Kidney (tissue), 13 donors: ENCODE measurements at regions not wholly inside any gene's neighbourhood (a gene's known extent, or its start where the extent isn't known, plus 50 kb on each side); places are given as distances from the start of the nearest gene placed in this dataset.

Experiments
- DNase-seq, 5 donors: peaks; one replicate each; pipeline ENCODE4 v3.0.0-alpha.2; 2013 to 2020
- FAIRE-seq: peaks from 2 replicates; lab custom pipeline; 2012; peaks lifted over from hg19 to GRCh38; lab: Jason Lieb, UNC
- H3K27ac ChIP-seq, 2 donors: one replicate each; pipeline ENCODE4 v1.7.0; 2013; ENCODE audit warnings: low read depth in 2 of 2, low read length in 2 of 2, inconsistent platforms in 1 of 2
- H3K27me3 ChIP-seq: one replicate; pipeline ENCODE4 v1.7.1; 2013; ENCODE audit warnings: low read length, inconsistent platforms; ENCODE audit not compliant: control insufficient read depth, insufficient read depth
- H3K36me3 ChIP-seq, 3 donors: one replicate each; pipeline versions ENCODE4 v1.7.0 to v1.7.1; 2013; ENCODE audit warnings: low read length in 3 of 3, control low read depth in 1 of 3, inconsistent platforms in 1 of 3; ENCODE audit not compliant: insufficient read depth in 3 of 3, control insufficient read depth in 2 of 3
- H3K4me1 ChIP-seq, 3 donors: one replicate each; pipeline versions ENCODE4 v1.7.0 to v1.7.1; 2013; ENCODE audit warnings: low read length in 3 of 3, inconsistent platforms in 1 of 3, low read depth in 1 of 3; ENCODE audit not compliant: control insufficient read depth in 2 of 3, insufficient read depth in 2 of 3
- H3K4me3 ChIP-seq, 3 donors: one replicate each; pipeline versions ENCODE4 v1.7.0 to v1.8.1; 2013; ENCODE audit warnings: low read length in 3 of 3, control low read depth in 1 of 3, inconsistent platforms in 1 of 3
- H3K9ac ChIP-seq, 3 donors: one replicate each; pipeline versions ENCODE4 v1.7.0 to v1.7.1; 2013; ENCODE audit warnings: low read length in 3 of 3, control low read depth in 1 of 3, inconsistent platforms in 1 of 3
- H3K9me3 ChIP-seq, 3 donors: one replicate each; pipeline versions ENCODE4 v1.7.0 to v1.7.1; 2013; ENCODE audit warnings: low read length in 3 of 3, control low read depth in 1 of 3, inconsistent platforms in 1 of 3; ENCODE audit not compliant: control insufficient read depth in 2 of 3, insufficient read depth in 1 of 3
- CTCF ChIP-seq: IDR thresholded peaks from 3 replicates; pipeline ENCODE4 v1.5.1; 2012; ENCODE audit warnings: mild to moderate bottlenecking, moderate library complexity, borderline replicate concordance; ENCODE audit not compliant: insufficient read depth; ENCODE audit errors: extremely low read depth
- intact Hi-C: fragments of 100-400 bp; cut with DNase I; formaldehyde crosslinking; loops from one replicate; pipeline ENCODE4 v1.11.1; 2022
- donor health status: control.
- donor health status: control.
- donor health status: control.
- donor health status: control.
- donor health status: control.
- donor health status: DM: yes; HTN: yes; CAD: no.
- donor health status: Normal renal cell carcinoma (clear cell type).

GRCh38 chr5:38656568-38656967 lies 100.1 kb upstream of the LIFR start:
- no peak for FAIRE-seq
- Histone ChIP-seq H3K9ac (no peak overlapping the region), H3K27ac (no peak overlapping the region), H3K36me3 (no peaks in the 10 kb centered on the region), H3K9me3 (no peaks in the 10 kb centered on the region), H3K27me3 (no peaks in the 10 kb centered on the region), H3K4me3 (no peak overlapping the region), H3K4me1 (no peaks in the 10 kb centered on the region)
- DNase-seq = no peak
- no peak for TF ChIP-seq CTCF
- intact Hi-C loops = no loop called here

- no peak for TF ChIP-seq CTCF
- no peaks in the 10 kb centered on the region for H3K4me1 ChIP-seq
- H3K27me3 ChIP-seq = no peaks in the 10 kb centered on the region
- no peak overlapping the region for H3K4me3 ChIP-seq
- H3K36me3 ChIP-seq = no peaks in the 10 kb centered on the region
- FAIRE-seq (no peak), DNase-seq (no peak)
- intact Hi-C loops = no loop called here
- no peaks in the 10 kb centered on the region for H3K9me3 ChIP-seq
- no peak overlapping the region for H3K9ac ChIP-seq
- no peak overlapping the region for H3K27ac ChIP-seq
Observed at GRCh38 chr5:38657020-38657419, 100.6 kb upstream of the LIFR start.

GRCh38 chr5:38660194-38660668 lies 103.8 kb upstream of the LIFR start:
- Histone ChIP-seq H3K36me3 (no peaks in the 10 kb centered on the region), H3K9ac (peak overlapping the region in 2 of 3 donors; percentile 25 to 51), H3K4me1 (peaks cover 0 to 3% (median 0%) of the 10 kb centered on the region in 3 donors), H3K4me3 (peak overlapping the region; percentile 17 to 59 (median 56)), H3K27me3 (no peaks in the 10 kb centered on the region), H3K9me3 (no peaks in the 10 kb centered on the region), H3K27ac (peak overlapping the region; percentile 20 to 56)
- no peak for TF ChIP-seq CTCF
- peak; percentile 83 for FAIRE-seq
- DNase-seq = peak; percentile 74 to 89 (median 84)
- intact Hi-C loops = no loop called here

GRCh38 chr5:38662090-38662489 lies 105.6 kb upstream of the LIFR start:
- no peaks in the 10 kb centered on the region for H3K9me3 ChIP-seq
- H3K27ac ChIP-seq = peak overlapping the region in 1 of 2 donors; percentile 56
- no peak overlapping the region for H3K4me3 ChIP-seq
- H3K36me3 ChIP-seq = no peaks in the 10 kb centered on the region
- H3K27me3 ChIP-seq = no peaks in the 10 kb centered on the region
- FAIRE-seq = no peak
- peaks cover 0 to 5% (median 3%) of the 10 kb centered on the region in 3 donors for H3K4me1 ChIP-seq
- DNase-seq = peak in 1 of 5 donors; percentile 51
- no peak overlapping the region for H3K9ac ChIP-seq
- TF ChIP-seq CTCF = no peak
- intact Hi-C loops = no loop called here
